GM21367 (cell line): ENCODE measurements at regions not wholly inside any gene's neighbourhood (a gene's known extent, or its start where the extent isn't known, plus 50 kb on each side); places are given as distances from the start of the nearest gene placed in this dataset.

Source experiments
- ATAC-seq: cut with Tn5 transposase; IDR thresholded peaks from one replicate; pipeline ENCODE4 v1.9.1; 2021; ENCODE audit not compliant: unreplicated experiment

DNA sequence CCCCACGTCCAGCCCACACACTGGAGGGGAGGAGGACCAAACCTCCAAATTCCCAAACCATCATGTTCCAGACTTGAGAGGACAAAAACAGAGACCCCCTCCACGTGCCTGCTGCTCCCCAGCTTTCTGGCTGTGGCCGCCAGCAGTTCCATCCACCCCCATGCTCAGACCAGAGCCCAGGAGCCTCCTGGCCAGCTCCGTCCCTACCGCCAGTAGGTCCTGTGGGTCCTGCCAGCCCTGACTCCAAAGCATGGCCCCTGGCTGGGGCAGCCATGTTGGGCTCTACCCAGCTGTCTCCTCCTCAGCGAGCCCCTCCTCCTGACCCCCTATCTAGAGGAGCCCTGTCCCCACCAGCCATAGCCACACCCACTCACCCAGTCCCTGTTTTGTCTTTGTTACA is 227.3 kb upstream of the RTL1 start:
- no peak for ATAC-seq

DNA sequence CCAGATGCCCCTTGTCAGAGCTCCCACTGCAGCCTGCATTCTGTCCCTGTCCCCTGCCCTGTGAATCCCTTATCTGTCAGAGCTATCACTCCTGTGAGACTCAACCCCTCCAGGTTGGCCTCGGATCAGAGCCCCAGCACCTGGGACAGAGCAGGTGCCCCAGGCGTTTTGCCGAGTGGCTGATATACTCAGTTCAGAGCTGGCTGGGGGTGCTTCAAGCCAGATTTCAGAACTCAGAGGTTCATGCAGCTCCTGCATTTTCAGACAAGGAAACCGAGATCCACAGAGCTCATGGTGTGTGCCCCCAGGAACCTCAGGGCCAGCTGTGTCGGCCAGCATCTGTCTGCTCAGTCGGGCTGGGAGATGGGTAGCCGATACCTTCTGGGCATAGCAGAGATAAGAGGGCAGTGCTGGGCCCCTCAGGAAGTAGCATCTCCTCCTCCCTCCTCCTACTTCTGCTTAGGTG is 228.0 kb upstream of the RTL1 start:
- ATAC-seq = no peak

DNA sequence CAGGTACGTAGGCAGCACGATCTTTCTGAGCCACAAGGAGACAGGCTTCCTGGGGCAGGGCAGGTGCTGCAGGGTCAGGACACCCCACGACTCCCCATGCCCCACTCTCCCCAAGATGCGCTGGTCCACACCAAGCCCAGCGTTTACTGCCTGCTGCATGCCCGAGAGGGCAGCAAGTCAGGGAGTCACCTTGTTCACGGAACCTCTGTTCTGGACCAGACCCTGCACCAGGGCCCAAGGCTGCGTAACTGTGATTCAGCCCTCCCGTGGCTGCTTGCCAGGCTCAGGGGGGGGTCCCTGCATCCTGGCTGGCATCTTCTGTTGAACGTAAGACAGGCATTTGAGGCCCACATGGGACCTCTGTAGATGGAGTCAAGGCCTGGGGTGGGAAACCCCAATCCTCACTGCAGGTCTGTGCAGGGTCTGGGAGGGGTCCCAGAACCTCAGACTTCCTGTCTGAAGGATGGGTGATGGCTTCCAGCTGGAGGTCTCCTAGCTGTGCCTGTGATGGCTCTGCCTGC is 228.6 kb upstream of the RTL1 start:
- no peak for ATAC-seq

DNA sequence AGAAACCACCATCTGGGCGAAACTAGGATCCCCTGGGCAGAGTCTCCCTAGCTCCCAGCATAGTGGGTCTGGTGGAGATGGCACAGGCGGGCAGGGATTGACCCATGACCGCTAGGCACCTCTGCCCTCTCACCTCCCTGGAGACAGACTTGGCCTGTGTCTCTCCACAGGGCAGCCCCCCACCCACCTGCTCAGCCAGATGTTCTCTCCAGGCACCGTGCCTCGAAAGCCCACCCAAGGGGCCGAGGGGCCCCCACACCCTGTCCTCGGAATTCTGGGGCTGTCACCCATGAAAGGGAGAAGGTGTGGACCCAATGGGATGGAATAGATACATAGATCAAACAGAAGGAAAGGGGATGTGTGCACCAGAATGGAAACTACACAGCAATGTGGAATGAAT is 229.1 kb upstream of the RTL1 start:
- ATAC-seq = no peak

DNA sequence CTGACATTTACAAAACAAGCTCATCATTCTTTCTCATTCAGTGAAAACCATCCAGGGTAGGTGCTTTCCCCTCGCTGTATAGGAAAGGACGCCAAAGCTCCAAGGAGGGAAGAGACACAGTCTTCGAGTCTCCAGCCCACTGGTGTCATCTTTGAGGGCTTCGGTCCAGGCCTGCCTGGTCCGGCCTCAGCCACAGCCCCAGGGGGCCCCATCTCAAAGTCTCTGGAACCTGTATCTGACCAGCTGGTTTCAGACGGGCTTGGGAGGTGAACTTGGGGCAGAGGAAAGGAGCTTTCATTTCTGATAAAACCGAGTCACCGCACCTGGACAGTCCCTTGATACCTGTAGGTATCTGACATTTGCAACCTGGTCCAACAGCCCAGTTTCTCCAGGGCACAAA is 229.5 kb upstream of the RTL1 start:
- ATAC-seq = no peak

DNA sequence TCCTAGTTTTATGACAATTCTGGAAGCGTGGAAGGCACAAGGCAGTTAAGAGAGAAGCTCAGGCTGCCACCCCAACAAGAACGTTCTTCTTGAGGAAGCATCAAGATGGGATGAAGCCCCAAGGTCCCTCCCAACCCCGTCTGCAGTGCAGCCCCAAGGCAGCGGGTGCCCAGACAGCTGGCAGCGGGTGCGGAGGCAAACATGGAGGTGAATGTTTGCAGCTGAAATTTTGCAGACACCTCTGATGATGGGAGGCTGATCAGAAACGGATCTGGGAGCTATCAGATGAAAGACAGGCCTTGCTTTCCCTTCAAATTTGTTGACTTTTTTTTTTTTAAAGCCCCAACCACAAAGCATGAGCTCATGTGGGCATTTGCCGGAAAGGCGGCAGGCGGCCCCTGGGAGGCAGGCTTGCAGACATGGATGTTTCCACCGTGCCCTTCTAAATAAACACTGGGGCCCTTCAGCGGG is 230.7 kb upstream of the RTL1 start:
- no peak for ATAC-seq

DNA sequence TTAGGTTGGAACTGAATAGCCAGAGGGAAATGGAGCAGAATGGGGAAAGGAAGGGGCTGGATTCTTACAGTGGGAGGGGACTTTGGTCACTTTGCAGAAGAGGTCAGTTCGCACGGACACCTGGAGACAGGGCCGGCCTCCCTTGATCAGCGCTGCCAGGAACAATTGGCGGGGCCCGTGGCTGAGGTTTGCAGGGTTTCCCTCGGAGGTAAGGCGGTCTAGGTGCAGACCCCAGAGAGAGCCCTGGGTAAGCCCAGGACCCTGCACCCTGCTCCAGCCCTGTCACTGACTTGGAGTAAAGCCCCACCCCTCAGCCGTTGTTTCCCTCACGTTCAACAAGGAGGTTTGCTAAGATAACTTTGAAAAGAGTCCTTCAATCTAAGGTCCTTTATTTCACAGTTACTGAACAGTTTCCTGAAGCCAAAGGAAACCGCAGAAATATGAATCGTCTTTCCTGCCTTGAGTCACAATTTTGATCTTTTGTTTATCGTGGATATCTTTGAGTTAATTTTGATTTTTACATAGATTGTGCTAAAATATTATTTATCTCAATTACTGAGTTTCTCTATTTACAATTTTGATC is 231.4 kb upstream of the RTL1 start:
- ATAC-seq = no peak

DNA sequence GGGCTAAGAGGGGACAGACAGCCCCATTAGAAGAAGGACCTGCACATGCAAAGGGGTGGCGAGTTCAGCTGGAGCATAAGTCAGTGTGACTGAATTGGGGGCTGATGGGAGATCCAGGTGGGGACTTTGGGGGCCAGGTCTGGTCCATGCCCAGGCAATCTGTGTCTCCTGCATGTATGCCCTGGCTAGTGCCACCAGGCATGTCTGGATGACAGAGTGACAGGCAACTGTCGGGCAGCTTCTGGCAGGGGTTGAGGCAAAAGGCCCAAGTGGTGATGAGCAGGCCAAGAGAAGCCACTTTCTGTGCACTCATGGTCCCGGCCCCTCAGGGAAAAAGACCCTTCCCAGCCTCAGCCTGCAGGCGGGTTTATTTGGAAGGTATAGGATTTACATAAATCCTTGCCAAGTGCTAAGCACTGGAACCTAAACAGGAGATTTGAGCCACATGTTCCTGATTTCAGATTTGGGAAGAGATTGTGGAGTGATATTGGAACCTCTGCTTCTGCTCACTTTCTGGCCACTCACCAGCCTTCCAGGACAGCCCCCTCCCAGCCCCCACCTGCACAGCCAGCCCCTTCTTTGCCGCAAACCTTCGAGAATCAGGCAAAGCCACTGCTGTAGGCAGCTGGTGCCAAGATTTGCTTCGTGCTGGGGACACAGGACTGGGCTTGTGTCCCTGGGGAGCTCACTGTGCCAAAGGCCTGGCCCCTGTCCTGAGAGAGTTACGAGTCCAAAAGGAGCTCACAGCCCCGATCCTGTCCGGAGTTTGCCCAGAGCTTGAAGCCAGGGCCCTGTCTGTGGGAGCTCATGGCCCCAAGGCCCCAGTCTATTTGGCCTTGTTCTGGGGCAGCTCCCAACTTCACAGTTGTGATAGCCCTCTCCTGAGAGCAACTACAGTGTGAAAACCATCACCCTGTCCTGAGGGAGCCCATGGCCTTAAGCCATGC is 232.5 kb upstream of the RTL1 start:
- ATAC-seq = no peak

DNA sequence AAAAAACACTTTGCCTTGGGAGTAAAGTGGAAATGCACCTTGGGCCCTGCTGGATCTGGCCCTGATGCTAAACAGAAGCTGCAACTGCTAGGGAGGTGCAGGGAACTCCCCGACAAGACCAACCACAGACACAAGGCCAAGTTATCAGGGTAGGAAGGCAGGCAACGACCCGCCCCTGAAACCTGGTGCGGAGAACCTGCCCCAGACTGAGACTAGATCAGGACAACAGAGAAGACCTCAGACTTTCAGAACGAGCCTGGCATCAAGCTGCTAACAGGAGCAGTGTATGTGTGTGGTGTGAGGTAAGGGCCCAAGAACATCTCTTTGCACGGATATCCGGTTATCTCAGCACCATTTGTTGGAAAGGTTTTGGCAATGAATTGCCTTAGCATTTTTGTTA is 233.7 kb upstream of the RTL1 start:
- ATAC-seq = no peak

DNA sequence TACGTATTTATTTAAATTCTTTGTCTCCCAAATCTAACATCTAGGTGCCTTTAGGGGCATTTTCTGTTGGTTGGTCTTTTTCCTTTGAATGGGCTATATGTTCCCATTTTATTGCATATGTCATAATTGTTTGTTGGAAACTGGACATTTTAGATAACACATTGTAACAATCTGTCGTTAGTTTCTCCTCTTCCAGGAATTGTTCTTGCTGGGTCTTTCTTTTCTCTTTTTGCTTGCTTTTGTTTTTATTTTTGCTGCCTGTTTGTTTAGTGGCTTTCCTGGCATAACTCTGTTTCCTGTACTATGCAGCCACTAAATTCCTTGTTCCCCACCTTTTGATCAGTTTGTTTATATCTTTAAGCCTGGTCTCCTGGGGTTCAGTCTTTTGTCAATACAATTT is 244.3 kb upstream of the RTL1 start:
- ATAC-seq = no peak

DNA sequence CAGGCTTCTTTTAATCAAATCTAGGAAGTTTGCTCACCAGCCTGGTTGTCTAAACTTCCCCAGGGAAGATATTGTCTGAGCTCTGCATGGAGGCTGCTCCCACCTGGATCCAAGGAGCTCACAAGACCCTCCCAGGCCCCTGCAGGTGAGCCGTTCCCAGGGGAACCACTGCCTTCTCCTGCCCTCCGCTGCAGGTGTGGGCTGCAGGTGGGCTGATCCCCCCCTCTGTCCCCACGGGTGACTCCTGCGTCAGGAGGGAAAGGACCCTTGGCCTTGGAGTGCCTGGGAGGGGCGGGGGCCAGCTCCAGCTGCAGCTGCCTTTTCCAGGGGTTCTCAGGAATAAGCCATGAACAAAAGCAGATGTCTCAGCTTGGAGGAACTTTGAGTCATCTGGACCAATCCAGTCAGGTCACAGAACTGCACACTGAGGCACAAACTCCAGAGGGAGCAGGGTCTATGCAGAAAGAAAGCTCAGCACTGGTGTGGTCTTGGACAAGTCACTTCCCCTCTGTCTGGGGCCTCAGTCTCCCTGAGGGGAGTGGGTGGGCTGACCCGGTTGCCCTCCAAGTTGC is 246.6 kb upstream of the RTL1 start:
- ATAC-seq = no peak

DNA sequence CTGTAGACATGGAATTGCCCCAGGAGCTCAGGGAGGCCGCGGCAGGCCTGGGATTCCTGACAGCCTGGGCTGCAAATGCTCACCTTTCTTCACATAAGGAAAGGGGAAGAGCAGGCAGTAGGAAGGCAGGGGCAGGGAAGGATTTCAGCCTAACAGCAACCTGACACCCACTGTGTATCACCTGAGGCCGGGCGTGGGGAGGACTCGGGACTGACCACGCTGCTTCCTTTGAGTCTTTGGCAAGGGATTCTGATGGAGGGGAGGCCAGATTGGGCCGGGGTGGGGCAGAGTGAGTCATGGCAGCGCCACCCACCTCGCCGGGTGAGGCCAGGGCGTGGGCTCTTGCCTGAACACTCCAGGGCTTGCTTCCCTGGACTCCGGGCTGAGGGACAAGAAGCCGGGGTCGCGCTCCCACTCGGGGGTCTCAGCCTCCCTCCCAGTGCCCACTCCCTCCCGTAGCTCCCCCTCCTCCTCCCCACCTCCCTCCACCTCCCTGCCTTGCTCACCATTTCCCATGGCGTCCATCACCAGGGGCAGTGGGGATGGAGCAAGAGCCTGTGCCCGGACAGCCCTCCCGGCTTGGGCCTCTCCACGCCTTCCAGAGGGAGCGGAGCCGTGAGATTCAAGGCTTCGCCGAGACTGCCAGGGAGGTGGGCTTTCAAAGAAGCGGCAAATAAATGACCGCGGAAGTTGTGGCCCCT is 247.9 kb upstream of the RTL1 start:
- no peak for ATAC-seq

DNA sequence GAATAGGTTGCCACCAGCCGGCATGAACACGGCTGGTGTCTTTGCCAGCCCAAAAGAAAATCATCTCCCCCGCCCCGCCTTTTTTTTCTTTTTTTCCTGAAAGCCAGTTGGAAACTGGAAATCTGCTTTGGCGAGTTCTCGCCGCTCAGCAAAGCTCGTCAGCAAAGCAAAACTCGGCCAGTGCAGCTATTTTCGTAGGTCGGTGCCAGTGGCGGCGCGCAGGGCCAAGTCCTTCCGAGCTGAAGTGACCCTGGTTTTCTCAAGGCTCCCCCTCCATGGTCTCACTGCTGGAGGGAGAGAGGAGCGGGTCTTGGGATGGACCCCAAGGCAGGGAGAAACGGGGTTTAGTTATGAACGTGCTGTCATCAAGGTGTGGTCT is 248.4 kb upstream of the RTL1 start:
- ATAC-seq = no peak

DNA sequence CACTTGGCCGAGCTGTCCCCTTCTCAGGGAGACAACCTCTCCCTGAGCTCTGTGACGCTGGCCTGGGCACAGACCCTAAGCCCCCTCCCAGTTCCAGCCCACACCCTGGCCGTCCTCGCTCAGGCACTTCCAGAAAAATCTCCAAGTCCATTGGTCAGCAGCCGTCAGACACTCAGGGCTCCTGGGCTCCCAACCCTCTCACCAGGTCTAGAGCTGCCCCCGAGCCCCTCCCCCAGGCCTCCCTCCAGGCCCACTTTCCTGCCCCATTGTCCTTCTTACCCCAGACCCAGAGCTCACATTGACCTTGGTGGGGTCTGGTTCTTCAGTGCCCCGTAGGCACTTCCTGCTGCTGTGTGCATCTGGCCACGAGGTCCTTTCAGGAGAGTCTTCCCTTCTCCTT is 249.3 kb upstream of the RTL1 start:
- no peak for ATAC-seq

DNA sequence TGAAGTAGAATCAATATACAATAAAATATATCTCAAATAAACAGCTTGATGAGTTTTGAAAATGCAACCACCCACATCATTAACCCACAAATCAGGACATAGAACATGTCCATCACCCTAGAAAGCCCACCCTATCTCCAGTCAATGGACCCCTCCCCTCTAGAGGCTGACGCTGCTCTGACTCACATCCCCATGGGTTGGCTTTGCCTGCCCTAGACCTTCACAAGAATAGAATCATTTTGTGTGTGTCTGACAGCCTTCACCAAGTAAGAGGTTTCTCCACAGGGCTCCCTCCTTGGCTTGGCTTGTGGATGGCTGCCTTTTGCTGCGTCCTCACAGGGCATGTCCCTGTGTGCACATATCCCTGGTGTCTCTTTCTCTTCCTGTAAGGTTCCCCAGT is 250.2 kb upstream of the RTL1 start:
- no peak for ATAC-seq

DNA sequence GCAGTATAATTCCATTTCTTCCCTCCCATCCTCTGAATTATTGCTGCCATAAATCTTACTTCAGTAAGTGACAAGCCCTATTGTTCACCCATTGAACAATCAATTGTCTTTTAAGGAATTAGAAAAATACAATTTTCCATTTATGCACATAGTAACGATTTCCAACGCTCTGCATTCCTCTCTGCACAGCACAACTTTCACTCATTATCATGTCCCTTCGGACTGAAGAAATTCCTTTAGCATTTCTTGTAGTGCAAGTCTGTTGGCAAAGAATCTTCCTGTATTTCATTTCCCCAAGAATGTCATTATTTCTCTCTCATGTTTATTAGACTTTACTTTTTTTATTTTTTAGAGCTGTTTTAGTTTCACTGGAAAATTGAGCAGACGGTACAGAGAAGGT is 252.1 kb upstream of the RTL1 start:
- ATAC-seq = no peak

DNA sequence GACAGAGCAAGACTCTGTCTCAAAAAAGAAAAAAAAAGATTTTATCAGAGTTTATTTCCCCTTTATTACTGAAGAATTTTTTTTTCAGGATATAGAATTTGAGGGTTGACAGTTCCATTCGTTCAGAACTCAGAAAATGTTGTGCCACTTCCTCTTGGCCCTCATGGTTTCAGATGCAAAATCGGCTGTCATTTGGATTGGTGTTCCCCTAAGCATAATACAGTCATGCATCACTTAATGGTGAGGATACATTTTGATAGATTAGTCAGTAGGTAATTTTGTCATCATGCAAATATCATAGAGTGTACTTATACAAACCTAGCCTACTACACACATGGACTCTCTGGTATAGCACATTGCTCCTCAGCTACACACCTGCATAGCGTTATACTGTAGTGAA is 263.9 kb upstream of the RTL1 start:
- ATAC-seq = no peak

DNA sequence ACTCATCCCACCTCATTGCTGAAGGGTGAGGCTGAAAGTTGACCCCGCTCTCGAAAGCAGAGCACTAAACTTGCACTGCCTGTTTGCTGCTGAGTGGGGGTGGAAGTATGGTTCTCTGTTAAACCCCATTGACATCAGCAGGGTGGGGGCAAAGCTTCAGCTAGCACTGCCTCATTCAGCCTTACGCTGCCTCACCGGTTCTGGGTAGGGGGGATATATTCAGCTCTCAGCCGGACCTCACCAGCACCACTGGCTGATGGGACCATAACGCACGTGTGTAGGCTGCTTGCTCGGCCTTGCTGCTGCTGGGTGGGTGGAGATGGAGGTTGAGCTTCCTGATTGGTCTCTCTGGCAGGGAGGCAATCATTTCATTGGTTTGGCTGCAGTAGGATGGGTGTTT is 265.7 kb upstream of the RTL1 start:
- no peak for ATAC-seq

DNA sequence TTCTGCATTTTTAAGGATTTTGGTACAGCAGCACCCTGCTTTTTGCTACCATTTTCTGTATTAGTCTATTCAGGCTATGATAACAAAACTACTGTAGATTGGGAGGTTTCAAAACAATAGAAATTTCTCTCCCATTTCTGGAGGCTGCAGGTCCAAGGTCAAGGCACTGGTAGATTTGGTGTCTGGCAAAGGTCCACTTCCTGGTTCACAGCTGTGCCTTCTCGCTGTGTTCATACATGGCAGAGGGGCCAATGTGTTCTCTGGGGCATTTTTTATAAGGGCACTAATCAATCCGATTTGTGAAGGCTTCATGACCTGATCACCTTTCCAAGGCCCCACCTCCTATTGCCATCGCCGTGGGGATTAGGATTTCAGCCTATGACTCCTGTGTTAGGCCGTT is 268.1 kb upstream of the RTL1 start:
- no peak for ATAC-seq

DNA sequence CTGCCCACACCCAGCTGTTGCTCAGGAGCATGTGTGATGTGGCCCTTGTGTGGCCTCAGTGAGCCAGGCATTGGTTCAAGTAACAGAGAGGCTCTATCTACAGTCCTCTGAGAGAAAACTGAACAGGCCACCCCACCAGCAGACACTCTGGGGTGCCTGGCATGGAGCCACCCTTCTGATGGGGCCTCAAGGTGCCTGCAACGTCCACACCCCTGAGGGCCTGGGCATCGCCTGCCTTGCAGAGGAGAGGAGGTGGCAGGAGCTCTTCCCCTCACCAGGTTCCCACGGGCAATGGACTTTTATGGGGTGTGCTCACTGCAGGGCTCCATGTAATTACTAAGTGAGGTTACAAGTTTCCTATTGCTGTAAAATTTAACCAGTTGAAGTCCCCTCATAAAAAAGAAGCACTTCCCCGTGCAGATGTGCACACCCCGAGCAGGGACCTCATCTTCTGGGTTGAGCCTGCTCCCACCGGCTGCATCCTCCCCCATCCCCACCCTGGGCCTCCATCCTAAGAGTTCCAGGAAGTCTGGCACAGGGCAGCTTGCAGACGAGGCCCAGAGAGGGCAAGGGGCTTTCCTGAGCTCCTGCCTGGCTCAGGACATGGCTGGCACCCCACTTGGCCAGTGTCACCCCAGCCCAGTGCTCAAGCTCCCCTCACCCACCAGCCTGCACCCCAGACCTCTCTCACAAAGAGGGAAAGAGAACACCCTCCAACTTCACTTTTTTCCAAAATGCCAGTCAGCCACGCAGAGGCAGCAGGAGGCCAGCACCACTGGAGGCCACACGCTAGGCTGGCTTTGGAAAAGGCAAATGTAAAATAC is 270.4 kb upstream of the RTL1 start:
- no peak for ATAC-seq

DNA sequence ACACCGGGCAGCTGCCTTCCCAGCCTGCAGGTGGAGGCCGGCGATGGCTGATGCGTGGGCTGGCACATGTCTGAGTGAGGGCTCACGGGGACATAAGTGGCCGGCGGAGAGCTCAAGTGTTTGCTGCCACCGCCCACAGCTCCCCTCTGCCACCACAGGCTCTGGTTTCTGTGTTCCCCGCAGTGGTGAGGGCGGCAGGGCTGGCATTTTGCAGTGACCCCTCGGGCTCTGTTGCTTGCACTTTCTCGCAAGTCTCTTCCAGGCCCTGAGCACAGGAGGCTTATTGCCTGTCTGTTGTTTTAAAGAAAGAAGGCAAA is 271.0 kb upstream of the RTL1 start:
- no peak for ATAC-seq
